Endothelial cell of hepatic sinusoid (primary cell): ENCODE measurements at regions not wholly inside any gene's neighbourhood (a gene's known extent, or its start where the extent isn't known, plus 50 kb on each side); places are given as distances from the start of the nearest gene placed in this dataset.

Source experiments
- in situ Hi-C: cut with HindIII; loops from 2 replicates; pipeline ENCODE4 v1.10.0; 2017; ENCODE audit warnings: low sequenced_read_pairs

- in situ Hi-C loops = no loop called here
Observed at GRCh38 chr10:33758299-33758698, 423.8 kb upstream of the NRP1 start.

DNA sequence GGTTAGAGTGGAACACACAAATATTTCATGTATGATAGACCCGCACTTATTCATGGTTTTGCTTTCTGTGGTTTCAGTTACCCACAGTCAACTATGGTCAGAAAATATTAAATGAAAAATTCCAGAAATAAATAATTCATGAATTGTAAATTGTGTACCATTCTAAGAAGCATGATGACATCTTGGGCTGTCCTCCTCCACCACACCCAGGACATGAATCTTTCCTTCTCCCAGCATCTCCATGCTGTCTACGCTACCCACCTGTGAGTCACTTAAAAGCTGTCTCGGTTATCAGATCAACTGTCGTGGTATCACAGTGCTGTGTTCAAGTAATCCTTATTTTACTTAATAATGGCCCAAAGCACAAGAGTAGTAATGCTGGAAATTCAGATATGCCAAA is 419.6 kb upstream of the NRP1 start:
- in situ Hi-C loops = no loop called here

DNA sequence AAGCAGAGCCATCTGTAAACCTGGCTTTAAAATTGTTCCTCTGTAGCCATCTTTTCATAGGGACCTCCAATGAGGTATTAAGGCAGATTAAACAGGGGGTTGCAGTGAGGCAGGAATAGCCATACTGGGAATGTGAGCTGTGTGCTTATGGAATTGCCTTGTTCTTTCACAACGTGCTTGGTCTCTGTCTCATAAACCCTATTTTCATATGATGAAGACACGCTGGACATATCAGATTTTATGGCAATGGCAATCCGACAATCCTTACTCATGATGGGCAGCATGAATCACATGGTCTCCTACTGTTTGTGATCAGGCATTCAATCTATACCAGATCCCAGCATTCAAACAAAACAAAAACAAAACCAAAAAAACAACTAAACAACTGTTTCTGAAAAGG is 418.9 kb upstream of the NRP1 start:
- in situ Hi-C loops = no loop called here

GRCh38 chr10:33749790-33750189 is 415.3 kb upstream of the NRP1 start:
- in situ Hi-C loops = loop anchor here (5.0 kb wide), 1 partner anchor 72 kb away; no protein-coding TSS in a partner anchor

GRCh38 chr10:33749067-33749735 is 414.7 kb upstream of the NRP1 start:
- in situ Hi-C loops = loop anchor here (5.0 kb wide), 1 partner anchor 72 kb away; no protein-coding TSS in a partner anchor

DNA sequence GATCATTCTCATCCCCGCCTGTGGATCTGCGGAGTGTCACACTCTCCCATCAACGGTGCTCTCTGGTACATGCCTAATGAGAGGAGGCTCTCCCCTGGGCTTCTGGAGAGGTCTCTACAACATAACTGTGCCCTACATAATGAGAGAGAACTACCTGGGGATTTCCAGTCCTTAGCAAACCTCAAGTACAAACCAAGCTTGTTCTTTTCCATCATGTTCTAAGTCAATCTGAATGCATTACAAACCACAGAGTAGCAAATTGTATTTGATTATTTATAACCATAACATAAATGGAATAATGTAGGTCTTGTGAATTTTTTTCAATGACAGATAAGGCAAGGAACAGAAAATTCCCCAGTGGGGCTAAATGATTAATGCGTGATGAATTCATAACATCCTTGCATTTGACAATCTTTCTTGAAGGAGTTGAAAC is 412.4 kb upstream of the NRP1 start:
- in situ Hi-C loops = loop anchor here (5.0 kb wide), 1 partner anchor 70 kb away; no protein-coding TSS in a partner anchor

DNA sequence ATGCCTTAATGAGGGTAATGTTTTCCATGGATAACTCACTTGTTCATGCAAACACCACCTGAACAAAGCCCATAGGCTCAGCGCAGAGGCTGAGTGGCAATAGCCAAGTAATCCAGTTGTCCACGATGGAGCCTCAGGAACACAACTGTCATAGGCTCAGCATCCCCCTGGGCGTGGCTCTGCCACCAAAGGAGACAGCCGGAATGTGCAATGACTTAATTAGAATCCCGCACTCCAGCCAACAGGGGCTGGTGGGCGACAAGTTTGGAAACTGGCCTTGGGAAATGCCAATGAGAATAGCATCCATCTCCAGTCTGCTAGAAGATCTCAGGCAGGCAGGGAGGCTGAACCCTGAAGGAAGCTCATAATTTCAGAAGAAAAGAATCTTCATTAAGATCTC is 411.7 kb upstream of the NRP1 start:
- in situ Hi-C loops = loop anchor here (5.0 kb wide), 1 partner anchor 69 kb away; no protein-coding TSS in a partner anchor

- in situ Hi-C loops = no loop called here
Observed at GRCh38 chr10:33743429-33743857, 409.0 kb upstream of the NRP1 start.

DNA sequence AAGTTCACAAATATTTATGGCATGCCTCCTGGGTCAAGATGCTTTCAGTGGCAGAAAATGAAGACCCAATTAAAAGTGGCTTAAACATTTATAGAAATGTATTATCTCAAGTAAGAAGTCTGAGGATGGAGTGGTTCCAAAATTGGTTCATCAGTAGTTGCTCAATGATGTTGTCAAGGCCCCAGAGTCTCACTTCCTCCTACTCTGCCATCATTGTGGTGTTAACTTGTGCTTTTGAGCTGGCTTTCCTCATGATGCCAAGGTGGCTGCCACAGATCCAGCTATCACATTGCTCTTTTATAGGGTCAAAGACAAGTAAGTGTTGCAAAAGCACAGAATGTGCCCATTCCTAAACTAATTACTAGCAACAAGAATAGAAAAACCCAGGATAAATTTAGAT is 404.6 kb upstream of the NRP1 start:
- in situ Hi-C loops = loop anchor here (5.0 kb wide), 1 partner anchor 87 kb away; no protein-coding TSS in a partner anchor

DNA sequence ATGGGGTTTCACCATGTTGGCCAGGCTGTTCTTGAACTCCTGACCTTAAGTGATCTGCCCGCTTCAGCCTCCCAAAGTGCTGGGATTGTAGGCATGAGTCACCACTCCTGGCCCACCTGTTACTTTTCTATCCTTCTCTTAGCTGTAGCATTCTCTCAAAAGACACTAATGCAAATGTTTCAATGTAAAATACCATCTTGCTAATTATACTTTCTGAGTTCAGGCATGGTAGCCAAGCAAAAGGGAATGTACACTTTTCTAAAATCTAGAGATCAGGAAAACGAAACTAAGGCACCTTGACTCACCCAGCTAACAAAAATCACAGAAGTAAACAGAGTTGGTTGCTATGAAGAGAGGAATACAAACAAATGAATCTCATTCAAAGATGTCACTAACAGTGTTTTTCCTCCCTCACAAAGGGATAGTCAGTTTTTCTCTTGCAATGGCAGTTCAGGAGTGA is 401.0 kb upstream of the NRP1 start:
- in situ Hi-C loops = loop anchor here (5.0 kb wide), 1 partner anchor 83 kb away; no protein-coding TSS in a partner anchor

- in situ Hi-C loops = loop anchor here (5.0 kb wide), 1 partner anchor 82 kb away; no protein-coding TSS in a partner anchor
Observed at GRCh38 chr10:33734393-33735155, 400.1 kb upstream of the NRP1 start.

DNA sequence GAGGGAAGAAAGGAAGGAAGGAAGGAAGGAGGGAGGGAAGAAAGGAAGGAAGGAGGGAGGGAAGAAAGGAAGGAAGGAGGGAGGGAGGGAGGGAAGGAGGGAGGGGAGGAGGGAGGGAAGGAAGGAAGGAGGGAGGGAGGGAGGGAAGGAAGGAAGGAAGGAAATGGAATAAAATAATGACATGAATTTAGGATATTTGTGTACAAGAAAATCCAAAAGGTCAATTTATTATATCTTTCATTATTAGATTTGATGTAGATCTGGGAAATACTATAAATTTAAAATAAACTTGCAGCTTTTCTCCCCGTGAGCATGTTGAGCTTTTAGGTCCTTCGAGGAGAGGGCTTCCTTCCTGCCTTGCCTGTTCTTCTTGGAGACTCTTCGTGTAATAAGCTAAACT is 398.6 kb upstream of the NRP1 start:
- in situ Hi-C loops = no loop called here

- in situ Hi-C loops = no loop called here
Observed at GRCh38 chr10:33732161-33732680, 397.8 kb upstream of the NRP1 start.

GRCh38 chr10:33731322-33731721 is 396.9 kb upstream of the NRP1 start:
- in situ Hi-C loops = no loop called here

- in situ Hi-C loops = no loop called here
Observed at GRCh38 chr10:33725430-33725829, 391.0 kb upstream of the NRP1 start.

DNA sequence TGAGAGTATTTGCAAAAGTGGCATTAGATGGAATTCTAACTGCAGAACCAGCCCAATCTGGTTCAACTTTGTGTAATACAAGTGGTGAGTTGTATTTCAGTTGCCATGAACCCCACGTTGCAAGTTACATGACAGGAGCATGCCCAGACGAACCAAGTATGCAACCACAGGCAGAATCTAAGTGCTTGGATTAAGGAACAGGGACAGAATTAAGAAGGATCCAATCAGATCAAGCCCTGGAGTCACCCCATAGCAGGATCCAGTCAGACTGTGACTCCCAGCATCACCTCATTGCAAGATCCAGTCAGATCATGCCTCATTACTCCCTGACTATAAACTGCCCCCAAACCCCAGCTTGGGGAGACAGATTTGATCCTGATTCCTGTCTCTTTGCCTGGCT is 388.7 kb upstream of the NRP1 start:
- in situ Hi-C loops = no loop called here

GRCh38 chr10:33722067-33722466 is 387.6 kb upstream of the NRP1 start:
- in situ Hi-C loops = no loop called here

GRCh38 chr10:33721509-33721908 is 387.0 kb upstream of the NRP1 start:
- in situ Hi-C loops = no loop called here

DNA sequence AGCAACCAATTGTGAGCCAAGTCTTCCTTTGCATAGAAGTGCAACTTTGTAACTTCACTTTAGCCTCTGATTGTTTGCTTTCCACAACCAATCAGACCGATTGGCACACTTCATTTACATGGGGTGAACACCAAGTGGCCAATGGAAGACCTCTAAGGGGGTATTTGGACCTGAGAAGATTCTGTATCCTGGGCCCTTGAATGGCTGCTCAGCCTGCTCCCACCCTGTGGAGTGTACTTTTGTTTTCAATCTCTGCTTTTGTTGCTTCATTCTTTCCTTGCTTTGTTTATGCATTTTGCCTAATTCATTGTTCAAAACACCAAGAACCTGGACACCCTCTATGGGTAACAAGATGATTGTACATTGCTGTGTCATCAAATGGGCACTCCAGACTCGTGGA is 385.7 kb upstream of the NRP1 start:
- in situ Hi-C loops = no loop called here

GRCh38 chr10:33719005-33719703 is 384.7 kb upstream of the NRP1 start:
- in situ Hi-C loops = no loop called here
